ENCODE measurements at regions not wholly inside any gene's neighbourhood (a gene's known extent, or its start where the extent isn't known, plus 50 kb on each side); places are given as distances from the start of the nearest gene placed in this dataset.
"Not testable (repeated sequence)": the region's sequence is repeated elsewhere in the genome, so short reads cannot be mapped to it uniquely, and the experiment has no call there.

DNA sequence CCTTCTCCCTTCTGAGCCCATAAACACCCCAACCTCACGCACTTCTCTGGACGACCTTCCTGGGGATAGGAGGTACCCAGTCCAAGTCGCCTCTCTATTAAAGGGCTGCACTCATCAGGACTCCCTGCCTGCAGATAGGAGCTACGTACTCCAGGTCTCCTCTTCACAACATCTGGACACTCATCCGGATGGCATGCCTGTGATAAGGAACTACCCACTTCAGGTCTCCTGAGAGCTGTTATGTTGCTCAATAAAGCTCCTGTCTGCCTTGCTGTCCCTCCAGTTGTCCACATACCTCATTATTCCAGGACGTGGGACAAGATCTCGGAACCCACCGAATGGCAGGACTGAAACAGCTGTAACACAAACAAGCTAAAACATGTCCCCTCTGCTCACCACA is 548.0 kb downstream of the TBC1D32 start:
- DNase-seq, result no peak

DNA sequence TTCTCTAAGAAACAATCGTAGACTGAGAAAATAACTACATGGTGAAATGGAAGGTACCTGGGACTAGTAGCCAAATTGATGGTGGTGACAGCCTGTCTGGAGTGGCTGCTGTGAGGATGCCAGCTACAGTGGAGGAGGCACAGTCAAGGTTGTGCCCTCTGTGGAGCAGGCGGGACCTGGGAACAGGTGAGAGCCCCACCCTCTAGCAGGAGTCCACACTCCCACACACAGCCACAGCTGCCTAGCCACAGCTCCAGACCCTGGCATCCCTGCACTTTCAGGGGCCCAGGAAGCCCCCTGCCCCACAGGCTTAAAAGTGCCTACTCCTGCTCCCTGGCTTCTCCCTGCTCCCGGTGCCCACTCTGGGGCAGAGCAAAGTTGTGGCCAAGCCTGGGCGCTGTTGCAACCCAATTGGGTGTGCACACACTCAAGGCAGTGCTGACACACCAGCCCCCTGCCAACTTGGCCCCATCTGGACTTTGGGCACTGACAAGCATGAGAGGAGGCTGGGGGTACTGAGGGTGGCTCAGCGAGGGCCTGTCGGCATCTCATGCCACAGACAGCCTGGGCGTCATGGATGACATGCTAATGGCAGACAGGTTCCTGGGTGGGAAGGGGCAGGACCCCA is 548.7 kb downstream of the TBC1D32 start:
- no peak for DNase-seq

DNA sequence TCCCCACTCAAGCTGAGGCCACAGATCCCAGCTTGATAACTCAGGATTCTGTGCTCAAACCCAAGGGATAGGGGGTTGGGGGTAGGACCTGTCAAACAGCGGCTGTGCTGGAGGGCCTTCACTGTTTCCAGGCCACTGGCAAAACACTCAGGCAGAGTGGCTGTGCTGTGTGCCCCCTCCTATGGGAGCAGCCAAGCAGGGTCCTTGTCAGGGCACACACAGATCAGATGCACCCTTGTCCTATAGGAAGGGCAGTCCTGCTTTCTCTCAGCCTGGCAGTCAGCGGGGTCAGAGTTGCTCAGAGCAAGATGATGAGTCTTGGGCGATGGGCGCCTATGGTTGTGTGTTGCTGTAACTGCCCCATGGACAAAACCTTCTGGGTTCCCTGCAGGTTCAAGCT is 554.8 kb downstream of the TBC1D32 start:
- DNase-seq, result no peak

DNA sequence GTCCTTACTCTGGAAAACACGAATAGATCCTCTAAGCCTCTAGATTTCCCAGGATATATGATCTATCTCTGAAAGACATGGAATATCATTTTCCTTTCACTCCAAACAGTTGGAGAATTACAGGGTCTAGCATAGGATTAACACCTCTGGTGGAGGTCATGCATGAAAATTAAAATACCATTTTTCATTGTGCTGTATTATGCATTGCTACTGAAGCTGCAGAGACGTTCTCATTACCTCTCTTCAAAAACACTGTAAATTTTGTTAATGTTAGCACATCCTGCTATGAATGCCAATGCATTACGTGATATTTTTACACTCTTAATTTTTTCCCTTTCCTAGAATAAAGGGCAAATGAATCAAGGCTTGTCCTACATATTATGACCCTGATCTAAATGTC is 558.6 kb downstream of the TBC1D32 start:
- no peak for DNase-seq

DNA sequence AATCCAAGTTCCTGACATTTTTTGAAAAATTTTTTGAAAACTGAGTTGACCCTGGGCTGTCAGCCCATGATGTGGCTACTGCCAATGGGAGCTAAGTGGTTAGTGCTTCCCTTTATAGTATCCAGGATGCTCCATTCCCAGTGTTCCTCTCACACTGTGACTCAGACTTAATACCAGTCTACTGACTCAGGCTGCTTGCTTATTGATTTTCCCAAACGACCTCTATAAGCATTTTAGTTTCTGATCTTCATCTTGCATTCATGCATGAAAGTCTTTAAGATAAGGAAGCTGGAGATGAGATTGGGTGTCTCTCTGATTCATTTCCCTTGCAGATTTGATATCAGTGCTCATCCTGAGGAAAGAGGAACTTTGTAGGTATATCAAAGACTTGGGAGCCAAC is 560.0 kb downstream of the TBC1D32 start:
- no peak for DNase-seq

DNA sequence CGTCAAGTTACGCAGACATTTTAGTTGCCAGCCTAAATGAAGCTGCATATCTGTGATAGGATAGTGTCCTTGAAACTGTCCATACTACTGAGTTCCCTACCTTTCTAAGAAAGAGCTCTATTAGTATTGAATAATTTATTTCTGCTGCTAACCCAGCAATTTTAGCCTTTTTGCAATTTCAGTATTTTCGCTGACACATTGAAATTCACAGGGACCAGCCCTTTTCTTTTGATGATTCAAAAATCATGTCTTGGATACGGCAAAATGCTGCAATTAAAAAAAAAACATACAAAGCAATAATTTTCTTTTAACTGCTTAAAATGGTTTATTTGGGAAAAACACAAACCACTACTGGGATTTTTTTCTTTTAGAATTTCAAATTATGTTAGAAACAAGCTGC is 563.3 kb downstream of the TBC1D32 start:
- DNase-seq, result no peak

DNA sequence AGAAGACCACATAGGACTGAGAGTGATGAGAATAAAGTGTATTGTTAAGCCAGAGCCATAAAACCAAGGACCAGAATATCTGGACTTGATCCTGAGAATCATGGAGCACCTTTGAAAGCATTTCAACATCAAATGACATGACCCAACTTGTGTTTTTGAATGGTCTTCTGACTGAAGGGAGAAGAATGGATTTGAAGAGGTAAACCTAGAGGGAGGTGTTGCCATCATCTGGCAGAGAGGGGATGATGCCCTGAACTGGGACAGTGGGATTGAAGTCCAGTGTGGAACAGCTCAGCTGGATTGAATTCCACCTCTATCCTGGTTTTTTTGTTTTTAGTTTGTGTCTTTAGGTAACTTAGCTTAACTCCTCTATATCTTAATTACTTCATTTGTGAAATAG is 570.0 kb downstream of the TBC1D32 start:
- DNase-seq, result no peak

DNA sequence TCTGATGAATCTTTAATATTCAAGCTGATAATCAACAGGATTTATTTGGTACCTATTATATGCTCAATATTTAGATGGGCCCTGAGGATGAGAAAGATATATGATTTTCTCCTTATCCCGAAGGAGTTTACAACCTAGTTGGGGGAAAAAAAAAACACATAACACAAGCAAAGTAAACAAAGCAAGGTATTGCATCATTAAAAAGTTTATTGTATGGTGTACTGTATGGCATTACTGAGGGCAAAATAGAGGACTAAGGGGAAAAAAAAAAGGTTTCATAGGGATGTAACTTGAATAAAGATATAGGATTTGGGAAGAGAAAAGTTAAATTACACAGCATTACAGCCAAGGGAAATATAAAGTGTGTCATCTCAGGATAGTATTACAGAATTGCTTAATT is 574.7 kb downstream of the TBC1D32 start:
- no peak for DNase-seq

DNA sequence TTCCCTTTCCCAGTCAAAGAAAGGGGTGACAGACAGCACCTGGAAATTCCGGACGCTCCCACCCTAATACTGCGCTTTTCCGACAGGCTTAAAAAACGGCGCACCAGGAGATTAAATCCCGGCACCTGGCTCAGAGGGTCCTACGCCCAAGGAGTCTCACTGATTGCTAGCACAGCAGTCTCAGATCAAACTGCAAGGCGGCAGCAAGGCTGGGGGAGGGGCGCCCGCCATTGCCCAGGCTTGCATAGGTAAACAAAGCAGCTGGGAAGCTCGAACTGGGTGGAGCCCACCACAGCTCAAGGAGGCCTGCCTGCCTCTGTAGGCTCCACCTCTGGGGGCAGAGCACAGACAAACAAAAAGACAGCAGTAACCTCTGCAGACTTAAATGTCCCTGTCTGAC is 585.7 kb downstream of the TBC1D32 start:
- not testable (repeated sequence) for DNase-seq

DNA sequence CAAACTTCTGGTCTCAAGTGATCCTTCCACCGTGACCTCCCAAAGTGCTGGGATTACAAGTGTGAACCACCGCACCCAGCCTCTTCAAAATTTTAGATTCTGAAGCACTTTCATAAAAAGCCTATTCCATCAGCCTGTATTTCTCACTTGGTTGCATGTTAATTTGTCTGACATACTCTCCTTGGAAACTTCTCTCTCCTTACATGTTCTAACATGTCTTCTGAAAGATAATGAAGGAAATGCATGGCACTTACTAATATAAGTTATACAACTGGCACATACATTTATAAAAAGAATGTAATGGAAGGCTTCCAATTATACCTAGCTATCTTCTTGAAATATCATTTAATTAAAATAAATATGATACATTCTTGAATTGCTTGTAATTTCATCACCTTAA is 597.5 kb downstream of the TBC1D32 start:
- no peak for DNase-seq

DNA sequence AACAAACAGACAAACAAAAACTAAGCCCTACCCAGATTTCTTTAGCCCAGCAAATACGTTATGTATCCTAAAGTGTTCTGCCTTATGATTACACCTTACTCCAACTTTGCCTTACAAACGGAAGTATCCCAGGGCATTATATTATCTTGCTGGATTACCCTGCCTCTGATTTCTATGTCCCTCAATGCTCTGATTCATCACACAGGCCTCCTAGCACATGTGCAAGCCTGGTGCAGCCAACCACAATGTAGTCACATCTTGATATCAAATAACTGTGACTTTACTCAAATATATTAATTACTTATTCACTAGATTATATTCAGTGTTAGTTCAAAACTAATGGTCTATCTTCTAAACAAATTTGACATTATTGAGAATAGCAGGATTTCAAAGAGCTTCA is 598.6 kb downstream of the TBC1D32 start:
- no peak for DNase-seq

DNA sequence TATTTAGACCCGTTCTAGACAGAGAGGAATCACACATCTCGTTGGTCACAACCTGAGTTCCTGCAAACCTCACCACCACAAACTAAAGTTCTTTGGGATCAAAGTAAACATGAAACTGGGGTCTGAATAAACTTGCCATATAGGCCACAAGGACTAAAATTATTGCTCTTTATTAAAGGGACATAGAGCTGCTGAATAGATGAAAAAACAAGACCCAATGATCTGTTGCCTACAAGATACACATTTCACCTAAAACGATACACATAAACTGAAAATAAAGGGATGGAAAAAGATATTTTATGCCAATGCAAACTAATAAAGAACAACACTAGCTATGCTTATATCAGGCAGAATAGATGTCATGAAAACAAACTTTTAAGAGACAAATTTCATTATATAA is 623.0 kb downstream of the TBC1D32 start:
- DNase-seq, result no peak

DNA sequence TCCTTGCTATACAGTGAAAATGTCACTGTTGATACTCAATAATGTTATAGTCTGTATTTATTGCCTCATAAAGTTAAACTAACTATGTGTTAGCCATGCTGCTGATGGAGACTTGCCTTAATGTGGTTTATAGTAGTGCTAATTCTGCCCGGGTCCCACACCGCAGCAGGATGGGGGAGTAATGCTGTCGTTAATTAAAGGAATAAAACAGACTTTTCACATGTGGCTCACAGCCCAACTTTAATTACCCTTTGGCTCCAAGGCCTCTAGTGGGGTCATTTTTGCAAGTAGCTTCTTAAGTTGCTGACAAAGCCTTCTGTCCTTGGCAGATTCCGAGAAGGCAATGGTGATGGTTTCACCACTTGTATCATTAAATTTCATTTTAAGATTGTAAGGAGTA is 634.3 kb downstream of the TBC1D32 start:
- DNase-seq, result no peak

DNA sequence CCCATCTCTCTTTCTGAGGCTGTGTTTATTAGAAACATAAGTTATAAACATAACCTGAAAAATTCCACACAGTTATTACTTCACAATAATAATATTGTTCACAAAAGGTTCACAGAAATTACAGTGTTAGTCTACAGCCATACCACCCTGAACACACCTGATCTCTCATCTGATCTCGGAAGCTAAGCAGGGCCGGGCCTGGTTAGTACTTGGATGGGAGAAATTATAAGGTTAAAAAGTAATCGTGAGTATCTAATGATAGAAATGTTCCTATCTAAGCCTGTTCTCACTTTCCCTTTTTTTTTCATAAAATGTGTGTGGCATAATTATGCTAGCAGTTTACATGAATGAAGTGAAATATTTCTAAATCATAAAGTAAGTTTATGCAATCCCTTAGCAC is 647.8 kb downstream of the TBC1D32 start:
- no peak for DNase-seq

DNA sequence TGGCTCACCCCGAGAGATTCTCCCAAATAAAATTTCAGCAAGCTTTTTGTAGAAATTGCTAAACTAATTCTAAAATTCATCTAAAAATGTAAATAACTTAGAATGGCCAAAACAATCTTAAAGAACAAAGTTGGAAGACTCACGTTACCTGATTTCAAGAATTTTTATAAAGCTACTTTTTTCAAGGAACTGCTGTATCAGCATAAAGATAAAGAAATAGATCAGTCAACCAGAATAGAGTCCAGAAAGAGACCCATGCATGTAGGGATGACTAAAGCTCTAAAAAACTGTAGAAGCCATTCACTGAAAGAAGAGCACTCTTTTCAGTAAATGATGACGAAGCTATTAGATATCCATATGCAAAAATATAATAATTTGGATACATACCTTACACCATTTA is 652.1 kb downstream of the TBC1D32 start:
- no peak for DNase-seq

DNA sequence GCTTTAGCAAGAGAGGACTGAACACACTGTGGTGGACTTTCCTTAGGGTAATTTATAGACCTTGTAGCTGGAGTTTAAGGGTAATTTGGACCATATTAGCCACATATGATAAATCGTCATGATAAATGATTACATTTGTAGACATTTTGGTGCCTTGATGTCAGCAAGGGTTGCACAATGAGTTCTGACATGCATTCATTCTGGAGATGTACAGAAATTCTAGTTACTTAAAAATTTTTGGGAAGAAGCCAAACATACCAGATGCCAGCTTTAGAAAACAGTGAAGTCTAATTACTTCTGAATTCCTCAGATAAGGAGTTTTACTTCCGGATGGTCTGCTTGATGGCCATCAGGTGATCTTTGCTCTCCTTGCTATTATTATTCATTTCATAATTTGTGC is 653.1 kb downstream of the TBC1D32 start:
- no peak for DNase-seq

DNA sequence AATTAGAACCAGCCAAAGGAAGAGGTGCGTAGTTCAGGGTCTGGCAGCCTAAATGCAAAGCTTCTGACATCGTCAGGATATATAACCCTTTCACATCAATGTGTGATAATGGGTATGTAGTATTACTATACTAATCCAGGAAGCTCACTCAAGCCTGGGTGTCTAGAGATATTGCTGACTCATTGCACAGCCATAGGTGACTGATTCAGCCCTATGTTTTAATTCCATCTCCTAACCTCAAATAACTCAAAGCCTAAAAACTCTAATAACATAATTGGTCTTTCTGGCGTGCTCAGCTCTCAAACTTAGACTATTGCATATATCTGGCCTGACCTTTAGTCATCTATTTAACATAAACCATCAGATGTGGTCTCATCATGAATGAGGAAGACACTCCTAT is 658.4 kb downstream of the TBC1D32 start:
- no peak for DNase-seq

DNA sequence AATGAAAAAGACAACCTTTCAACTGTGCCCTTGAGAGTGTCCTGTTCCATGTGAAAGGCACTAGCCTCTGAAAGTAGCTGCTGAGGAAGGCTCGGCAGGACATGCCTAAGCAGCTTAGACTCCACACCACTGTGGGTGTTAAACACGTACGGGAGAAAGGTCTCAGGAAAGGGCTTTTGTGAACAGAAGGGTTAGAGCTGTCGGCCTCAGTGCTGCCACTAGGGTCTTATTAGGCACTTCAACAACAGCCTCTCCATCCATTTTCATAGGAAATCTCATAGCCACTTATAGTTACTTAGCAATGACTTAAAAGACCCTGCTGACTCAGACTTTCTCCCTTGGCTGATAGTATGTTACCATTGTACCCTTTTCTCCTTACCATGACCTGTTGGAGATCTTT is 662.8 kb downstream of the TBC1D32 start:
- DNase-seq, result no peak

DNA sequence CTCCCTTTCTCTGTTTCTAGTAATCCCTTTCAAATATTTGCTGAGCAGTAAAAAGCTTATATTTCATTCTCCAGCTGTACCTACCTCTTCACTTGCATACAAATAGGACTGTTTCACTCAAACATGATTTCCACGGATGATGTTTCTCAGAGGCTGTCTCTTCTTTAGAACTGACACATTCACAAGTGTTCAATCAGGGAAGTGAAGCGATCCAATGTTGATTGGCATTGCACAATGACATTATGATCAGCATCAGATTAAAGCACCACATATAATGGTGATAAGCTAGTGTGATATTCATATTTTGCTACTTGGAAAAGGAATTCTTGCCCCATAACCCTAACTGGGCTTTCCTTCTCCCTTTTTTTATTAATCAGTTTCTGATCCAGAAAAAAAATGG is 681.8 kb downstream of the TBC1D32 start:
- DNase-seq, result no peak

DNA sequence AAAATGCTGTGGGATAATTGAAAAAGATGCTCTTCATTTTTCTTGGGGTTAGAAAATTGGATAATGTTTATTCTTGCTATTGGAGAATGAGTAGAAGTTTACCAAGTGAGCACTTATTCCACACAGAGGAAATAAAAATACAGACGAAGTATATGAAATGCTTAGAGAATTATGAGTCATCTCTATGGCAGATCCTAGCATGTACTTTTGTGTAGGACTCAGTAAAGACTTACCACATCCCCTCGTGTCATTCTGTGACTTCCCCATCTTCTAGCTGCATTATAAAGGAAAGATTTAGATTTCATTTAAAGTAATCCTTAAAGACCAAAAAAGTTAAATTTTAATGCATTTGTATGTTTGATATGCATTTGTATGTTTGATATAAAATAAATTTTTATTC is 685.6 kb downstream of the TBC1D32 start:
- no peak for DNase-seq

DNA sequence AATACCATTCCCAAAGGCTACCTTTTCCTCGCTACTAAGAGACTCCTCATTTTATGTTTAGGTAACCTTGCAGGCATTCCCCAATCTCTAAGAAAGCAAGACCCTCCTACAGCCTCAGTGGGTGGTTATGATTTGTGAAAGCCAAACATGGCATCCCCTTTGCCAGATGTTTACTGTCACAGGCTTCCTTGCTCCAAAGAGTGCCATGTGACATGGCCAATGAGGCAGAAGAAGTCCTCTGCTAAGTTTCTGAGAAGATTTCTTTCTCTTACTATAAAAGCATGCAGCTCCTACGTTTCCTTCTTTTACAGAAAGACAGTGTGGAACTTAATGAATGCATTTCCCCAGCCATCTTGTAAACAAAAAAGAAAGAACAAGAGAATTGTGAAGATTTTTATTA is 688.2 kb downstream of the TBC1D32 start:
- DNase-seq, result no peak

DNA sequence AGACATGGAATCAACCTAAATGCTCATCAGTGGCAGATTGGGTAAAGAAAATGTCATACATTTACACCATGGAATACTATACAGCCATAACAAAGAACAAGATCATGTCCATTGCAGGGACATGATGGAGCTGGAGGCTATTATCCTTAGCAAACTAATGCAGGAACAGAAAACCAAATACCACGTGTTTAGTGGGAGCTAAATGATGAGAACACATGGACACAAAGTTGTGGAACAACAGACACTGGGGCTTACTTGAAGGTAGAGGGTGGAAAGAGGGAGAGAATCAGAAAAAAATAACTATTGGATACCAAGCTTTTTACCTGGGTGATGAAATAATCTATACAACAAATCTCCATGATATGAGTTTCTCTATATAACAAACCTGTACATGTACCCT is 701.3 kb downstream of the TBC1D32 start:
- no peak for DNase-seq

DNA sequence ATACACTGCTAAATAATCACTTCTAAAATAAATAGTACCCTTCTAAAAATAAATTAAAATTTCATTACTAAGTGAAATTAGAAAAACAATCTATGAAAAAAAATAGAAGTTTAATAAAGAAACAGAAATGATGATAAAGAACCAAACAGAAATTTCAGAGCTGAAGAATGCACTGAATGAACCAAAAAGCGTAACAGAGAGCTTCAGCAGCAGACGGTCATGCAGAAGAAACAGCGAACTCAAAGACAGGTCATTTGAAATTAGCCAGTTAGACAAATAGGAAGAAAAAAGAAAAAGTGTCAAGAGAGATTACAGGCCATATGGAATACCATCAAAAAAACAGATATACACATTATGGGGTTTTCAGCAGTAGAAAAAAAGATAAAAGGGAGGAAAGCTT is 706.7 kb downstream of the TBC1D32 start:
- DNase-seq, result no peak

DNA sequence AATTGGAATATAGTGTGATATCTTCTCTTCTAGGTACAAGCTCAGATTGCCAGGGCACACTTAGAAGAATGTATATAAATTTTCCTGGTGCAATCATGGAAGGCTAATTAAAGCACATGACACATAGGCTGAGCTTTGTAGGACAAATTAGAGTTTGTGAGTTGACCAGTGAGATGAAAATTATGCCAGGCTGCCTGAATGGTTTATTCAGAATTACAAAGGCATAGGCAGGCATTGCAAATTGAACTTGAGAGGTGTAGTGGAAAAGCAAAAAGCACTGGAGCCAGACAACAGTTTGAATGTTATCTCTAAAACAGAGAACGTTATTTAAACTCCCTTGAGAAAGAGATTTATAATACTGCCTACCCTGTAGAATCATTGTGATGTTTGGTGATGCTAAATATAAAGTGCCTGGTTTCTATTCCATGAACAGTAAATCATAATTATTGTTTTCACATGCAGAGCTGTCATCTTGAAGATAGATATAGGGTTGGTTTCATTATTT is 712.1 kb downstream of the TBC1D32 start:
- DNase-seq, result no peak

DNA sequence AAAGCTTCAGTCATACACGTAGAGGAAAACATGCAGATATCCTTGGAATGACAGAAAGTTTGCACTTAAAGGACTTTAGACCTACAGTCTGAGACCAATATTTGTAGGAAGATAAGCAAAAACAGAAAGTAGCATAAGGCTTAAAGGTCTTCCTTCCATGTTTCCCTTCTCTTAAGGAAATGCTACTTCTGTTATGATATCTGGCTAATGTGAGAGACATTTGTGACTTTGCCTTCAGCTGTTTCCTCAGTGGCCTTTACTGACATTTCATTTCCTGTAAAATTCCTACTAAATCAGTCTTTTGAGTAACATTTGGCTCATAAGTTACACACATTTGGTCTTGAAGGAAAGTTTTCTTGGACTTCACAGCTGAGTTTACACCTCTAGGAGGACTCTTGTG is 713.4 kb downstream of the TBC1D32 start:
- DNase-seq, result no peak

DNA sequence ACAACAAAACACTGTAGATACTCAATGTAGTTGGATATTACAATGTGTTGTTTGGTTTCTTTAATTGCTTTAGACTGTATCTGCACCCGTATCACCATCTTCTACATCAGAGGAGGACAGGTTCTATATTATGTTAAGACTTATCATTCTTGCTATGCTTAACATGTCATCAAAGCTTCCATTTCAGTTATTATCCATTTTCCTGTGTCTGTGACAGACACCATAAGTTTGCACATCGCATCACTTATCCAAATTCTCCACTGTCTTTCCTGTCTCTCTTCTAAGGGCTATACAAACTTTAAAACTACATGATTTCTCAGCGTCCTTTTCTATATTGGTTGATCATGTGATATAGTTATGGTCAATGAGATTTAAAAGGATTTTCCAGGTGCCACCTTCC is 719.0 kb downstream of the TBC1D32 start:
- no peak for DNase-seq

Measured in stimulated activated CD4-positive, alpha-beta T cell treated with anti-CD3 and anti-CD28 coated beads, Interleukin-4, amount 100 ng/mL, for 1 hour (primary cell).